SK-N-SH (cell line): ENCODE measurements at regions not wholly inside any gene's neighbourhood (a gene's known extent, or its start where the extent isn't known, plus 50 kb on each side); places are given as distances from the start of the nearest gene placed in this dataset.

ENCODE experiments used
- CHD2 ChIP-seq: fragments of 150-350 bp; IDR thresholded peaks from 2 replicates; pipeline ENCODE4 v1.6.1; 2018; ENCODE audit warnings: low read length; ENCODE audit not compliant: partially characterized antibody
- EP300 ChIP-seq, 2 experiments: IDR thresholded peaks; 2 replicates each; pipeline versions ENCODE4 v1.4.0 to v1.6.1; 2012; ENCODE audit warnings: borderline replicate concordance in 1 of 2, low read depth in 1 of 2, low read length in 1 of 2
- EZH2phosphoT487 ChIP-seq: fragments of 200-600 bp; sonication (generic); IDR thresholded peaks from 2 replicates; pipeline ENCODE4 v1.6.1; 2017; ENCODE audit warnings: low read depth, mixed run types, mild to moderate bottlenecking, antibody characterized with exemption, moderate library complexity, borderline replicate concordance
- MXI1 ChIP-seq: IDR thresholded peaks from 2 replicates; pipeline ENCODE4 v1.6.1; 2012; ENCODE audit warnings: mild to moderate bottlenecking, low read depth, low read length, improper control_type of control experiment
- RAD21 ChIP-seq: IDR thresholded peaks from 2 replicates; pipeline ENCODE4 v1.6.1; 2012; ENCODE audit warnings: mild to moderate bottlenecking, low read length
- TF ChIP-seq, protein P1 (sequence below): fragments of 200-600 bp; sonication (generic); IDR thresholded peaks from 2 replicates; pipeline ENCODE4 v1.6.1; 2017; ENCODE audit warnings: antibody characterized with exemption, mild to moderate bottlenecking, moderate library complexity
- TF ChIP-seq, protein P2 (sequence below): fragments of 150-350 bp; IDR thresholded peaks from 2 replicates; pipeline ENCODE4 v1.6.1; 2016; ENCODE audit warnings: mild to moderate bottlenecking, low read depth, low read length

DNA sequence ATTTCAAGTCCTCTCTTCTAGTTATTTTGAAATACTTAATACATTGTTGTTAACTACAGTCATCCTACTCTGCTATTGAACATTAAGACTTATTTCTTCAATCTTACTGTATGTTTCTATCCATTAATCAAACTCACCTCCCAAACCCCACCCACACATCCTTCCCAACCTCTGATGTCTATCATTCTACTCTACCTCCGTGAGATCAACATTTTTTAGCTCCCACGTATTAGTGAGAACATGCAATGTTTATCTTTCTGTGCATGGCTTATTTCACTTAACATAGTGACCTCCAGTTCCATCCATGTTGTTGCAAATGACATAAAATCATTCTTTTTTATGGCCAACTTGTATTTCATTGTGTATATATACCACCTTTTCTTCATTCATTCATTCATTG, 236.6 kb upstream of the CTNNB1 start:
- no peak for TF ChIP-seq RAD21
- no peak for TF ChIP-seq MXI1
- TF ChIP-seq, protein P1, sequence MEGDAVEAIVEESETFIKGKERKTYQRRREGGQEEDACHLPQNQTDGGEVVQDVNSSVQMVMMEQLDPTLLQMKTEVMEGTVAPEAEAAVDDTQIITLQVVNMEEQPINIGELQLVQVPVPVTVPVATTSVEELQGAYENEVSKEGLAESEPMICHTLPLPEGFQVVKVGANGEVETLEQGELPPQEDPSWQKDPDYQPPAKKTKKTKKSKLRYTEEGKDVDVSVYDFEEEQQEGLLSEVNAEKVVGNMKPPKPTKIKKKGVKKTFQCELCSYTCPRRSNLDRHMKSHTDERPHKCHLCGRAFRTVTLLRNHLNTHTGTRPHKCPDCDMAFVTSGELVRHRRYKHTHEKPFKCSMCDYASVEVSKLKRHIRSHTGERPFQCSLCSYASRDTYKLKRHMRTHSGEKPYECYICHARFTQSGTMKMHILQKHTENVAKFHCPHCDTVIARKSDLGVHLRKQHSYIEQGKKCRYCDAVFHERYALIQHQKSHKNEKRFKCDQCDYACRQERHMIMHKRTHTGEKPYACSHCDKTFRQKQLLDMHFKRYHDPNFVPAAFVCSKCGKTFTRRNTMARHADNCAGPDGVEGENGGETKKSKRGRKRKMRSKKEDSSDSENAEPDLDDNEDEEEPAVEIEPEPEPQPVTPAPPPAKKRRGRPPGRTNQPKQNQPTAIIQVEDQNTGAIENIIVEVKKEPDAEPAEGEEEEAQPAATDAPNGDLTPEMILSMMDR = no peak
- no peak for TF ChIP-seq EP300 (IDR thresholded peaks at IDR 0.05; ENCODE audit: borderline replicate concordance in 1 of 2, low read depth in 1 of 2, low read length in 1 of 2)
- TF ChIP-seq, protein P2, sequence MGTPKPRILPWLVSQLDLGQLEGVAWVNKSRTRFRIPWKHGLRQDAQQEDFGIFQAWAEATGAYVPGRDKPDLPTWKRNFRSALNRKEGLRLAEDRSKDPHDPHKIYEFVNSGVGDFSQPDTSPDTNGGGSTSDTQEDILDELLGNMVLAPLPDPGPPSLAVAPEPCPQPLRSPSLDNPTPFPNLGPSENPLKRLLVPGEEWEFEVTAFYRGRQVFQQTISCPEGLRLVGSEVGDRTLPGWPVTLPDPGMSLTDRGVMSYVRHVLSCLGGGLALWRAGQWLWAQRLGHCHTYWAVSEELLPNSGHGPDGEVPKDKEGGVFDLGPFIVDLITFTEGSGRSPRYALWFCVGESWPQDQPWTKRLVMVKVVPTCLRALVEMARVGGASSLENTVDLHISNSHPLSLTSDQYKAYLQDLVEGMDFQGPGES = no peak
- no peak for TF ChIP-seq CHD2
- TF ChIP-seq EZH2phosphoT487 = no peak
